WTC11 (cell line): ENCODE measurements at regions not wholly inside any gene's neighbourhood (a gene's known extent, or its start where the extent isn't known, plus 50 kb on each side); places are given as distances from the start of the nearest gene placed in this dataset.

ENCODE experiments used
- ATAC-seq: fragments of 200-7000 bp; cut with Tn5 transposase; 2 replicates; pipeline ENCODE4 v1.10.0; 2021; ENCODE audit warnings: mild to moderate bottlenecking, moderate library complexity
- CTCF ChIA-PET: fragments of 300-600 bp; sonication (Branson Sonifier 250); formaldehyde crosslinking; loops from one replicate; lab custom pipeline; 2021; ENCODE audit warnings: antibody characterized with exemption; lab: Charles Lee
- POLR2A ChIA-PET: fragments of 350-600 bp; sonication (Branson Sonifier 250); formaldehyde crosslinking; loops from one replicate; lab custom pipeline; 2021; ENCODE audit warnings: antibody characterized with exemption; lab: Charles Lee
- DNase-seq: peaks from one replicate; pipeline ENCODE4 v3.0.0; 2021; ENCODE audit warnings: low spot score
- H3K27ac Mint-ChIP-seq: 2 replicates; pipeline ENCODE4 v1.8.0; 2021; ENCODE audit warnings: mixed read lengths
- H3K27me3 Mint-ChIP-seq: 2 replicates; pipeline ENCODE4 v1.8.0; 2021; ENCODE audit warnings: low read depth, mild to moderate bottlenecking, moderate library complexity, mixed read lengths
- H3K36me3 Mint-ChIP-seq: 2 replicates; pipeline ENCODE4 v1.8.0; 2021; ENCODE audit warnings: mixed read lengths
- H3K4me1 Mint-ChIP-seq: 2 replicates; pipeline ENCODE4 v1.8.0; 2022; ENCODE audit warnings: mixed read lengths
- H3K4me3 Mint-ChIP-seq: 2 replicates; pipeline ENCODE4 v1.8.0; 2021; ENCODE audit warnings: mild to moderate bottlenecking, moderate library complexity, mixed read lengths
- H3K9me3 Mint-ChIP-seq: 2 replicates; pipeline ENCODE4 v1.8.0; 2021; ENCODE audit warnings: mixed read lengths
- AR ChIP-seq: fragments of 250-450 bp; sonication (Bioruptor Pico); IDR thresholded peaks from 2 replicates; pipeline ENCODE4 v1.9.0; 2021; ENCODE audit warnings: mild to moderate bottlenecking
- CREB1 ChIP-seq: sonication (generic); formaldehyde crosslinking; IDR thresholded peaks from 2 replicates; pipeline ENCODE4 v1.8.0; 2023; ENCODE audit warnings: mild to moderate bottlenecking, missing genetic modification reagents
- ESRRA ChIP-seq: sonication (generic); formaldehyde crosslinking; IDR thresholded peaks from 2 replicates; pipeline ENCODE4 v1.8.1; 2022; ENCODE audit warnings: mild to moderate bottlenecking, missing genetic modification reagents, borderline replicate concordance
- FOXJ3 ChIP-seq: sonication (generic); formaldehyde crosslinking; IDR thresholded peaks from 2 replicates; pipeline ENCODE4 v1.9.0; 2021; ENCODE audit warnings: missing genetic modification reagents, mild to moderate bottlenecking, borderline replicate concordance
- FOXP1 ChIP-seq: sonication (generic); formaldehyde crosslinking; IDR thresholded peaks from 2 replicates; pipeline ENCODE4 v1.8.0; 2022; ENCODE audit warnings: missing genetic modification reagents, mild to moderate bottlenecking, moderate library complexity, borderline replicate concordance
- GABPB1 ChIP-seq: sonication (generic); formaldehyde crosslinking; IDR thresholded peaks from 2 replicates; pipeline ENCODE4 v1.8.1; 2023; ENCODE audit warnings: mild to moderate bottlenecking, missing genetic modification reagents
- GRHL2 ChIP-seq: fragments of 250-450 bp; sonication (Bioruptor Pico); IDR thresholded peaks from 2 replicates; pipeline ENCODE4 v1.8.0; 2022; ENCODE audit warnings: mild to moderate bottlenecking, moderate library complexity; ENCODE audit not compliant: insufficient replicate concordance, severe bottlenecking
- NFYB ChIP-seq: sonication (generic); formaldehyde crosslinking; conservative IDR thresholded peaks from 2 replicates; pipeline ENCODE4 v1.8.0; 2022; ENCODE audit warnings: low read depth, missing genetic modification reagents
- NR1H2 ChIP-seq: sonication (generic); formaldehyde crosslinking; IDR thresholded peaks from 2 replicates; pipeline ENCODE4 v1.9.0; 2021; ENCODE audit warnings: mild to moderate bottlenecking, moderate library complexity, missing genetic modification reagents
- NR3C1 ChIP-seq: sonication (generic); formaldehyde crosslinking; conservative IDR thresholded peaks from 2 replicates; pipeline ENCODE4 v1.8.1; 2023; ENCODE audit warnings: low read depth, mild to moderate bottlenecking, missing genetic modification reagents
- RORB ChIP-seq: fragments of 250-450 bp; sonication (Bioruptor Pico); IDR thresholded peaks from 2 replicates; pipeline ENCODE4 v1.9.0; 2021; ENCODE audit warnings: mild to moderate bottlenecking
- TEAD1 ChIP-seq: sonication (generic); formaldehyde crosslinking; IDR thresholded peaks from 2 replicates; pipeline ENCODE4 v1.8.0; 2022; ENCODE audit warnings: mild to moderate bottlenecking, missing genetic modification reagents
- ZNF138 ChIP-seq: sonication (generic); formaldehyde crosslinking; conservative IDR thresholded peaks from 2 replicates; pipeline ENCODE4 v1.8.1; 2022; ENCODE audit warnings: mild to moderate bottlenecking, moderate library complexity, missing genetic modification reagents
- ZNF263 ChIP-seq: sonication (generic); formaldehyde crosslinking; IDR thresholded peaks from 2 replicates; pipeline ENCODE4 v1.8.1; 2022; ENCODE audit warnings: low read depth, mild to moderate bottlenecking, moderate library complexity, missing genetic modification reagents
- ZNF423 ChIP-seq: fragments of 250-450 bp; sonication (Bioruptor Pico); IDR thresholded peaks from 2 replicates; pipeline ENCODE4 v2.1.2; 2022; ENCODE audit warnings: mild to moderate bottlenecking, moderate library complexity

DNA sequence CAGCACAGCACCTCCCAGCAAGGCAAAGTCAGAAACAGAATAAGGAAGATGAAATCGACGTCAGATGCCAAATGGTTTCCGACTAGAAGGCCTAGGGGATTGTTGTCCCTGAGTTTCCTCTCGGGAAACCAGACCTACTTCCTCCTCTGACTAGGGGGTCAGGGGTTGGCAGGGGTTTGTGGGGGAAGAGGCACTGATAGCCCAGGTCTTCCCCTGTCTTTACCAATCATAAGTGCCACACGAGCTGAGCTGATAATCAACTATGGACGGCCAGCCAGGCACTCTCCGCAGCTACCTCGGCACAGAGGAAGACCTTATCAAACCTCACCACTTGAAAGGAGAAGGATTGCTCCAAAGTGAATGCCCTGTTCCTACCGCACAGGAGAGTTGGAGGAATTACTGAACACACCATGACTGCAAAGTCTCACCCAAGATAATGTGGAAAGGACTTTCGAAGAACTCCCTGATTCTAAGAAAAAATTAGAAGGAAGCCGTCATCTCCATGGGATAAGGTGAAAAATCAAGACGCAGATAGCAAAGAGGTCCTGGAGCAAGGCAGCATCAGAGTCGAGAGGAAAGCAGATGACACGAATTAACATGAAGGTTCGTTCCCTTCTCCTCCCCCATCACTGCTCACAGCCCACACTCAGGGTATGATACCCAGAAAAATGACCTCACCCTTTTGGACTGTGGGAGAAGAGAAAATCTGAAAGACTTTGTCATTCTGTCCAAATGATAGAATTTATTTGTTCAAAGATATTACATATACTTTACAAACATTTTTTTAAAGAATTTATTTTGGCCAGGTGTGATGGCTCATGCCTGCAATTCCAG, 77.7 kb upstream of the MED13L start:
- TF ChIP-seq ZNF138 (CRISPR knock-in tag) (no peak), NR3C1 (CRISPR knock-in tag) (no peak), FOXP1 (CRISPR knock-in tag) (no peak), FOXJ3 (CRISPR knock-in tag) (no peak), CREB1 (no peak)
- H3K36me3 Mint-ChIP-seq: no peaks in the 10 kb centered on the region
- peaks cover 30% of the 10 kb centered on the region for H3K4me1 Mint-ChIP-seq
- no peak overlapping the region for H3K4me3 Mint-ChIP-seq
- CTCF ChIA-PET: no interaction called here
- H3K27ac Mint-ChIP-seq: no peak overlapping the region
- H3K9me3 Mint-ChIP-seq: peaks cover 3% of the 10 kb centered on the region; the same call in 1 of the 2 replicates
- ATAC-seq (no peak), DNase-seq (no peak)
- no peaks in the 10 kb centered on the region for H3K27me3 Mint-ChIP-seq
- POLR2A ChIA-PET: no interaction called here

GRCh38 chr12:116358536-116358892, 81.0 kb upstream of the MED13L start:
- DNase-seq: no peak
- CTCF ChIA-PET: interaction anchor here (0.9 kb wide), 1 partner anchor 80 kb away, joined by 3 read pairs; no protein-coding TSS in a partner anchor
- H3K4me1 Mint-ChIP-seq: peaks cover 30% of the 10 kb centered on the region
- TF ChIP-seq ZNF423 (CRISPR knock-in tag): no peak
- TF ChIP-seq ESRRA (CRISPR knock-in tag): no peak
- no peak for TF ChIP-seq RORB
- TF ChIP-seq FOXP1 (CRISPR knock-in tag): no peak
- TF ChIP-seq, all 79 proteins: peak for 0
- peak overlapping the region; percentile 75 for H3K27ac Mint-ChIP-seq
- no peaks in the 10 kb centered on the region for H3K9me3 Mint-ChIP-seq
- POLR2A ChIA-PET: no interaction called here
- H3K36me3 Mint-ChIP-seq: no peaks in the 10 kb centered on the region
- no peaks in the 10 kb centered on the region for H3K27me3 Mint-ChIP-seq
- ATAC-seq: no peak
- peak overlapping the region; percentile 33; the same call in 1 of the 2 replicates for H3K4me3 Mint-ChIP-seq

DNA sequence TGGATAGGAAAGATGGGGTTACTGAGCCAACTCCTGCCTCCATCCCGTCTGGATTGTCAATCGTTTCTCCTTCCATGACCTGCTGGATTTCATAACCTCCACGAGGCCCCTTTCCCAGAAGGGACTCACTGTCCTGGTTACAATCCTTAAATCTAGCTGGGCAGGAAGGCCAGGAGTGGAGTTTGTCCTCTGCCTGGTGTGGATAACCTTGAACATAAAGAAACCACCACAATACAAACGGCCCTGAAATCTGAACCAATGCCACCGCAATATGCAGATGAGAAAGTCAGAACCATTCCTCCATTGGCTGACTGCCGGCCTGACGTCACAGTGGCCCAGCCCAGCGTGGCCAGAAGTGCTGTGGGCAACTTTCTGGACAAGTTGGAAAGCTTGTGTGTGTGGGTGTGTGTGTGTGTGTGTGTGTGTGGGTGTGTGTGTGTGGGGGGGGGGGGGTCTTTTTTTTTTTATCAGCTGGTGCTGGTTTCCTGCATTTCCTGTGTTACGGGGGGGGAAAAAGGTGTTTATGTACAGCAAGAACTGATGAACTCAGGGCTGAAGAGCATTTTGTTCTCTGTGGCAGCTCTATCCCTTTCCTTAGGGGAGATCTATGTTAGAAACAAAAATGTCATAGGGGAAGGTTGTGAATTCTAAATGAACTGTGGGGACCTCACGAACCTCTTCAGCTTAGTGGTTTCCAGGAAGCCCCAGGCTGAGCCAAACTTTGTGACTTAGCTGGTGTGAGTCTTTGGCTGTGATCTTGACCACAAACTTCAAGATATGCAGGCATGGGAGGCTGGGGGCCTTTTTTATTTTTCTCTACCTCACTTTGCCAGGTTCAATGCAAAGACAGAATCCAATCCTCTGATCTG, 81.6 kb upstream of the MED13L start:
- POLR2A ChIA-PET: interaction anchor here (0.7 kb wide), 1 partner anchor 25 kb away, joined by 3 read pairs; no protein-coding TSS in a partner anchor
- Mint-ChIP-seq H3K27ac (peak overlapping the region; percentile 75), H3K36me3 (no peaks in the 10 kb centered on the region), H3K4me3 (peak overlapping the region; percentile 33; the same call in 1 of the 2 replicates), H3K27me3 (no peaks in the 10 kb centered on the region), H3K9me3 (no peaks in the 10 kb centered on the region), H3K4me1 (peaks cover 30% of the 10 kb centered on the region)
- ATAC-seq (peak; percentile 97), DNase-seq (peak; percentile 67)
- CTCF ChIA-PET: interaction anchor here (0.7 to 1.3 kb wide), 4 partner anchors 21 to 147 kb away, joined by 3 to 4 read pairs (median 3); no protein-coding TSS in a partner anchor
- TF ChIP-seq NR1H2 (CRISPR knock-in tag) (no peak), ZNF263 (CRISPR knock-in tag) (no peak), ESRRA (CRISPR knock-in tag) (peak; percentile 44; the same call in 1 of the 2 replicates)

GRCh38 chr12:116360579-116361413, 83.3 kb upstream of the MED13L start:
- Mint-ChIP-seq H3K4me3 (no peak overlapping the region), H3K9me3 (no peaks in the 10 kb centered on the region), H3K27me3 (no peaks in the 10 kb centered on the region), H3K36me3 (no peaks in the 10 kb centered on the region), H3K27ac (no peak overlapping the region), H3K4me1 (peaks cover 27% of the 10 kb centered on the region)
- TF ChIP-seq NFYB (CRISPR knock-in tag) (no peak), NR3C1 (CRISPR knock-in tag) (no peak), ZNF263 (CRISPR knock-in tag) (no peak), GABPB1 (CRISPR knock-in tag) (no peak), AR (CRISPR knock-in tag) (no peak), TEAD1 (CRISPR knock-in tag) (no peak), GRHL2 (no peak)
- ATAC-seq: no peak
- ChIA-PET POLR2A (no interaction called here), CTCF (no interaction called here)
- no peak for DNase-seq
